Prostate gland (tissue), 2 donors: ENCODE measurements at regions not wholly inside any gene's neighbourhood (a gene's known extent, or its start where the extent isn't known, plus 50 kb on each side); places are given as distances from the start of the nearest gene placed in this dataset.

Experiments
- DNase-seq: peaks from one replicate; pipeline ENCODE4 v3.0.0-alpha.2; 2019; ENCODE audit warnings: low spot score
- H3K27ac ChIP-seq, 2 donors: fragments of 200-600 bp; sonication (generic); 2 replicates each; pipeline ENCODE4 v1.5.1; 2017 to 2019
- H3K27me3 ChIP-seq: fragments of 200-600 bp; sonication (generic); replicated peaks from 2 replicates; pipeline ENCODE4 v1.5.1; 2019; ENCODE audit not compliant: insufficient read depth
- H3K36me3 ChIP-seq, 2 donors: fragments of 200-600 bp; sonication (generic); 1 replicate in 1 of 2; 2 replicates in 1 of 2; pipeline versions ENCODE4 v1.5.1 to v1.8.1; 2017 to 2019
- H3K4me1 ChIP-seq: fragments of 200-600 bp; sonication (generic); replicated peaks from 2 replicates; pipeline ENCODE4 v1.5.1; 2019
- H3K4me3 ChIP-seq, 2 donors: fragments of 200-600 bp; sonication (generic); 2 replicates each; pipeline ENCODE4 v1.5.1; 2017 to 2019
- H3K9me3 ChIP-seq: fragments of 200-600 bp; sonication (generic); 2 replicates; pipeline ENCODE4 v1.5.1; 2017
- CTCF ChIP-seq, 4 experiments: fragments of 200-600 bp in 2 of 4; fragments of 450-650 bp in 2 of 4; sonication (generic) in 2 of 4; IDR thresholded peaks; 1 replicate in 3 of 4; 2 replicates in 1 of 4; pipeline ENCODE4 v1.5.1; 2016 to 2019; ENCODE audit warnings: antibody characterized with exemption in 4 of 4, mild to moderate bottlenecking in 2 of 4, moderate library complexity in 2 of 4
- POLR2A ChIP-seq: fragments of 450-650 bp; IDR thresholded peaks from one replicate; pipeline ENCODE4 v1.6.1; 2016; ENCODE audit warnings: antibody characterized with exemption, mild to moderate bottlenecking
- POLR2AphosphoS5 ChIP-seq: sonication (generic); formaldehyde crosslinking; IDR thresholded peaks from one replicate; pipeline ENCODE4 v1.6.1; 2017; ENCODE audit warnings: antibody characterized with exemption
- WGBS: methylation state at CpG from one replicate; pipeline ENCODE4 v1.1.5; 2018; 5-methylcytosine and 5-hydroxymethylcytosine counted together
- intact Hi-C: fragments of 100-400 bp; cut with DNase I; formaldehyde crosslinking; loops from one replicate; pipeline ENCODE4 v1.14.2; 2022

- H3K27ac ChIP-seq: no peak overlapping the region
- TF ChIP-seq CTCF (IDR thresholded peaks at IDR 0.05) (no peak), POLR2A (no peak), POLR2AphosphoS5 (no peak)
- no peaks in the 10 kb centered on the region for H3K27me3 ChIP-seq
- 68% methylated on average over 3 of the region's 3 CpGs for WGBS
- no peaks in the 10 kb centered on the region for H3K4me1 ChIP-seq
- H3K36me3 ChIP-seq: no peaks in the 10 kb centered on the region
- H3K4me3 ChIP-seq: no peak overlapping the region
- no peak for DNase-seq
- H3K9me3 ChIP-seq: no peaks in the 10 kb centered on the region
- intact Hi-C loops: no loop called here
Observed at GRCh38 chr6:6836609-6837406, 248.3 kb downstream of the LY86 start.

GRCh38 chr6:6837541-6838080 is 249.1 kb downstream of the LY86 start:
- TF ChIP-seq CTCF (IDR thresholded peaks at IDR 0.05) (no peak), POLR2AphosphoS5 (no peak), POLR2A (no peak)
- intact Hi-C loops: no loop called here
- Histone ChIP-seq H3K4me1 (no peaks in the 10 kb centered on the region), H3K4me3 (no peak overlapping the region), H3K9me3 (no peaks in the 10 kb centered on the region), H3K36me3 (no peaks in the 10 kb centered on the region), H3K27ac (no peak overlapping the region), H3K27me3 (no peaks in the 10 kb centered on the region)
- 61% methylated on average over 4 of the region's 4 CpGs for WGBS
- DNase-seq: no peak

- Histone ChIP-seq H3K4me3 (no peak overlapping the region), H3K9me3 (no peaks in the 10 kb centered on the region), H3K27me3 (no peaks in the 10 kb centered on the region), H3K4me1 (no peaks in the 10 kb centered on the region), H3K36me3 (no peaks in the 10 kb centered on the region), H3K27ac (no peak overlapping the region)
- DNase-seq: no peak
- 90% methylated on average over 5 of the region's 5 CpGs for WGBS
- intact Hi-C loops: no loop called here
- TF ChIP-seq POLR2AphosphoS5 (no peak), CTCF (IDR thresholded peaks at IDR 0.05) (no peak), POLR2A (no peak)
Observed at GRCh38 chr6:6840831-6841291, 252.3 kb downstream of the LY86 start.

GRCh38 chr6:6841571-6841970 is 253.1 kb downstream of the LY86 start:
- DNase-seq: no peak
- Histone ChIP-seq H3K27me3 (no peaks in the 10 kb centered on the region), H3K4me1 (no peaks in the 10 kb centered on the region), H3K27ac (no peak overlapping the region), H3K36me3 (no peaks in the 10 kb centered on the region), H3K4me3 (no peak overlapping the region), H3K9me3 (no peaks in the 10 kb centered on the region)
- WGBS: 69% methylated on average over 3 of the region's 3 CpGs
- intact Hi-C loops: no loop called here
- TF ChIP-seq POLR2A (no peak), POLR2AphosphoS5 (no peak), CTCF (IDR thresholded peaks at IDR 0.05) (no peak)

GRCh38 chr6:6842291-6842690 is 253.8 kb downstream of the LY86 start:
- intact Hi-C loops: no loop called here
- no peak overlapping the region for H3K4me3 ChIP-seq
- no peak for DNase-seq
- no peaks in the 10 kb centered on the region for H3K9me3 ChIP-seq
- WGBS: 56% methylated on average over 5 of the region's 5 CpGs
- no peak for TF ChIP-seq CTCF (IDR thresholded peaks at IDR 0.05)
- H3K36me3 ChIP-seq: no peaks in the 10 kb centered on the region
- no peak overlapping the region for H3K27ac ChIP-seq
- no peaks in the 10 kb centered on the region for H3K4me1 ChIP-seq
- H3K27me3 ChIP-seq: no peaks in the 10 kb centered on the region
